Heart right ventricle (tissue), 16 donors: ENCODE measurements at regions not wholly inside any gene's neighbourhood (a gene's known extent, or its start where the extent isn't known, plus 50 kb on each side); places are given as distances from the start of the nearest gene placed in this dataset.

Experiments used
- ATAC-seq, 8 donors: fragments of 200-7000 bp; cut with Tn5 transposase; one replicate each; pipeline ENCODE4 v1.9.1; 2020; ENCODE audit warnings: mild to moderate bottlenecking in 8 of 8, moderate library complexity in 8 of 8, moderate number of reproducible peaks in 1 of 8
- DNase-seq, 2 donors: peaks; one replicate each; pipeline ENCODE4 v3.0.0-alpha.2; 2020
- H3K27ac ChIP-seq, 10 donors: fragments of 200-600 bp; sonication (generic) in 2 of 10; one replicate each; pipeline versions ENCODE4 v1.5.0 to v1.8.0; 2020 to 2022; ENCODE audit warnings: mild to moderate bottlenecking in 3 of 10
- H3K27me3 ChIP-seq, 7 donors: fragments of 200-600 bp; one replicate each; pipeline ENCODE4 v1.8.0; 2021 to 2022; ENCODE audit warnings: mild to moderate bottlenecking in 2 of 7
- H3K36me3 ChIP-seq, 9 donors: fragments of 200-600 bp; sonication (generic) in 1 of 9; one replicate each; pipeline versions ENCODE4 v1.5.0 to v1.8.0; 2020 to 2022; ENCODE audit warnings: mild to moderate bottlenecking in 2 of 9
- H3K4me1 ChIP-seq, 9 donors: fragments of 200-600 bp; sonication (generic) in 1 of 9; one replicate each; pipeline versions ENCODE4 v1.5.0 to v1.8.0; 2020 to 2022; ENCODE audit warnings: mild to moderate bottlenecking in 4 of 9
- H3K4me3 ChIP-seq, 10 donors: fragments of 200-600 bp; sonication (generic) in 2 of 10; one replicate each; pipeline versions ENCODE4 v1.5.0 to v1.8.0; 2020 to 2022; ENCODE audit warnings: mild to moderate bottlenecking in 7 of 10, moderate library complexity in 2 of 10
- H3K9me3 ChIP-seq, 11 donors: fragments of 200-600 bp in 10 of 11; sonication (generic) in 2 of 11; one replicate each; pipeline versions ENCODE4 v1.5.0 to v1.8.0; 2013 to 2022; ENCODE audit warnings: mild to moderate bottlenecking in 2 of 11, control low read depth in 1 of 11, moderate library complexity in 1 of 11
- CTCF ChIP-seq, 9 donors: fragments of 200-600 bp; sonication (generic) in 2 of 9; IDR thresholded peaks; one replicate each; pipeline versions ENCODE4 v1.5.0 to v1.8.0; 2021 to 2022; ENCODE audit warnings: antibody characterized with exemption in 9 of 9, mild to moderate bottlenecking in 5 of 9, moderate library complexity in 1 of 9
- WGBS, 2 donors: extraction: QIAGEN DNeasy Blood & Tissue Kit; methylation state at CpG; one replicate each; pipeline ENCODE4 v1.1.7; 2013; ENCODE audit warnings: inconsistent platforms in 1 of 2; 5-methylcytosine and 5-hydroxymethylcytosine counted together
- intact Hi-C, 10 donors: fragments of 100-400 bp; cut with DNase I; formaldehyde crosslinking; loops; one replicate each; pipeline versions ENCODE4 v1.11.1 to v1.14.2; 2022
- donor health status: Arrhythmogenic right ventricular cardiomyopathy.
- donor health status: ischemic (EF 13 %, LVEDD 7.1; RV severe dilation, severe dysfunction).
- donor health status: healthy with polysubstance abuse.
- donor health status: DM: no; HTN: yes; CAD: no.
- donor health status: DM: no; HTN: no; CAD: no.
- donor health status: ischemic (EF 25% LVEDD 6.9; RV normal size, moderate dysfunction).
- donor health status: ischemic (EF 25% LVEDD 5.7; RV mildly dilated, moderate dysfunction).
- donor health status: healthy.
- donor health status: DM: yes; HTN: yes; CAD: no.
- donor health status: Ischemic cardiomyopathy.
- donor health status: ischemic (EF 35%, LVEDD 5.7; RV mildly dilated, moderate dysfunction).
- donor health status: nonischemic (EF 11% LVEDD 7.7; RV severe dilation, severe dysfunction).
- donor health status: DM: yes; HTN: yes; CAD: no.
- donor health status: PGD.
- donor health status: ischemic (EF 29% LVEDD 5.4; RV normal size, mild dysfunction).
- donor health status: nonischemic (EF 23%, LVEDD 6.1; RV moderate dilation, normal function).

- intact Hi-C loops: no loop called here
- ATAC-seq (no peak), DNase-seq (no peak)
- TF ChIP-seq CTCF (IDR thresholded peaks at IDR 0.05): no peak
- H3K4me1 ChIP-seq: peaks cover 9 to 42% (median 33%) of the 10 kb centered on the region in 9 donors
- H3K27me3 ChIP-seq: peaks cover 0 to 23% (median 6%) of the 10 kb centered on the region in 7 donors
- H3K27ac ChIP-seq: no peak overlapping the region
- no peaks in the 10 kb centered on the region for H3K9me3 ChIP-seq
- no peak overlapping the region for H3K4me3 ChIP-seq
- no peaks in the 10 kb centered on the region for H3K36me3 ChIP-seq
- 98% methylated on average over 8 of the region's 8 CpGs for WGBS, 2 donors
Observed at GRCh38 chr3:193978030-193978429, 157.9 kb upstream of the HES1 start.

GRCh38 chr3:193978486-193978885 is 157.5 kb upstream of the HES1 start:
- no peak overlapping the region for H3K27ac ChIP-seq
- ATAC-seq (no peak), DNase-seq (no peak)
- no peaks in the 10 kb centered on the region for H3K9me3 ChIP-seq
- peaks cover 0 to 18% (median 4%) of the 10 kb centered on the region in 7 donors for H3K27me3 ChIP-seq
- no peak overlapping the region for H3K4me3 ChIP-seq
- intact Hi-C loops: no loop called here
- WGBS, 2 donors: 86% methylated on average over 6 of the region's 6 CpGs
- H3K4me1 ChIP-seq: peaks cover 9 to 42% (median 36%) of the 10 kb centered on the region in 9 donors
- no peak for TF ChIP-seq CTCF (IDR thresholded peaks at IDR 0.05)
- no peaks in the 10 kb centered on the region for H3K36me3 ChIP-seq

- peaks cover 0 to 16% (median 3%) of the 10 kb centered on the region in 7 donors for H3K27me3 ChIP-seq
- peaks cover 9 to 55% (median 44%) of the 10 kb centered on the region in 9 donors for H3K4me1 ChIP-seq
- no peak for TF ChIP-seq CTCF (IDR thresholded peaks at IDR 0.05)
- ATAC-seq (peak in 4 of 8 donors; percentile 20 to 59 (median 40)), DNase-seq (no peak)
- no peaks in the 10 kb centered on the region for H3K9me3 ChIP-seq
- H3K27ac ChIP-seq: peak overlapping the region in 1 of 10 donors; percentile 24
- H3K4me3 ChIP-seq: no peak overlapping the region
- intact Hi-C loops: loop anchor here in 1 of 10 donors (5.0 kb wide), 1 partner anchor 193 kb away; no protein-coding TSS in a partner anchor
- 51 to 59% methylated on average over 7 of the region's 7 CpGs for WGBS, 2 donors
- no peaks in the 10 kb centered on the region for H3K36me3 ChIP-seq
Observed at GRCh38 chr3:193980326-193980725, 155.6 kb upstream of the HES1 start.

GRCh38 chr3:193980905-193981304 is 155.0 kb upstream of the HES1 start:
- no peak for DNase-seq
- intact Hi-C loops: loop anchor here in 1 of 10 donors (5.0 kb wide), 1 partner anchor 194 kb away; no protein-coding TSS in a partner anchor
- H3K27ac ChIP-seq: peak overlapping the region in 1 of 10 donors; percentile 24
- no peak overlapping the region for H3K4me3 ChIP-seq
- peak in 1 of 8 donors; percentile 42 for ATAC-seq
- WGBS, 2 donors: 76 to 84% methylated on average over 3 of the region's 3 CpGs
- no peaks in the 10 kb centered on the region for H3K9me3 ChIP-seq
- H3K36me3 ChIP-seq: no peaks in the 10 kb centered on the region
- H3K27me3 ChIP-seq: peaks cover 0 to 21% (median 2%) of the 10 kb centered on the region in 7 donors
- no peak for TF ChIP-seq CTCF (IDR thresholded peaks at IDR 0.05)
- peaks cover 9 to 55% (median 44%) of the 10 kb centered on the region in 9 donors for H3K4me1 ChIP-seq
